Muscle of arm (tissue), 1 donor: ENCODE measurements at regions not wholly inside any gene's neighbourhood (a gene's known extent, or its start where the extent isn't known, plus 50 kb on each side); places are given as distances from the start of the nearest gene placed in this dataset.
"Not testable (repeated sequence)": the region's sequence is repeated elsewhere in the genome, so short reads cannot be mapped to it uniquely, and the experiment has no call there.

ENCODE experiments used
- DNase-seq: peaks from one replicate; pipeline ENCODE4 v3.0.0-alpha.2; 2013

GRCh38 chr11:38582151-38582550, 1984.1 kb upstream of the RAG2 start:
- DNase-seq: no peak

- no peak for DNase-seq
Observed at GRCh38 chr11:38577769-38578168, 1979.7 kb upstream of the RAG2 start.

GRCh38 chr11:38562562-38562961, 1964.5 kb upstream of the RAG2 start:
- DNase-seq: no peak

DNA sequence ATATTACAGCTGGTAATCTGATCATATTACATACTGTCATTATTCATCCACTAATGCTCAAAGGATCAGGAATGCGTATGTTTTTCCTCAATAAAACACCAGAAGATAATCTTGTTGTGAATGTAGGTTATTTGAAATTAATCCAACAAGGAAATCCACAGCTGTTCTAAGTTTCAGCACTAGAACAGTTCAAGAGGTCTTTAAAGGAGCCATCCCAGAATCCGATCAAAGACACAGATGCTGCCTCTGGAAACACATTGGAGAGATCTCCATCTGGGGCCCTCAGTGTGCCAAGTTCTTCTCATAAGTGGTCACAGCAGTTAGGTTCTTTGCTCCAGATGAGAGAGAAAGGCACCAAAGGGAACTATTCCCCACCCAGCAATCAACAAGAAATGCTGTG, 1955.1 kb upstream of the RAG2 start:
- DNase-seq: peak; percentile 42

DNA sequence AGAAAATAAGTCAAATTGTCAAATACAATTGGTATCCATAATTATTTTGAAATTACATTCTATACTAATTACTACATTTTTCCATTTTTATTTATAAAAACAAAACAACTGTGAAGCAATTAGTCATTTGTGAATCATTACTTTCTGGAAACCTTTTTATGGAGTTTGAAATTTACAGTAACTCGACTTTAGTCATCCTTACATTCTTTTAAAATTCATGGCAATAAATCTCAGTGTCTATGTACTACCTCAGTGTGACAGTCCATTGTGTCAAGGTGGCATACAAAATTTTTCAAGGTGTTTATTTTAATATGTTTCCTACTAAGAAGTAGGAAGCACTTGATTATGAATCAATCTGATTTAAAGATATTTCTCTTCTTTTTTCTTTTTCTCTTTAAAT, 1949.4 kb upstream of the RAG2 start:
- no peak for DNase-seq

GRCh38 chr11:38543986-38544385, 1946.0 kb upstream of the RAG2 start:
- no peak for DNase-seq

- no peak for DNase-seq
Observed at GRCh38 chr11:38543311-38543710, 1945.3 kb upstream of the RAG2 start.

DNA sequence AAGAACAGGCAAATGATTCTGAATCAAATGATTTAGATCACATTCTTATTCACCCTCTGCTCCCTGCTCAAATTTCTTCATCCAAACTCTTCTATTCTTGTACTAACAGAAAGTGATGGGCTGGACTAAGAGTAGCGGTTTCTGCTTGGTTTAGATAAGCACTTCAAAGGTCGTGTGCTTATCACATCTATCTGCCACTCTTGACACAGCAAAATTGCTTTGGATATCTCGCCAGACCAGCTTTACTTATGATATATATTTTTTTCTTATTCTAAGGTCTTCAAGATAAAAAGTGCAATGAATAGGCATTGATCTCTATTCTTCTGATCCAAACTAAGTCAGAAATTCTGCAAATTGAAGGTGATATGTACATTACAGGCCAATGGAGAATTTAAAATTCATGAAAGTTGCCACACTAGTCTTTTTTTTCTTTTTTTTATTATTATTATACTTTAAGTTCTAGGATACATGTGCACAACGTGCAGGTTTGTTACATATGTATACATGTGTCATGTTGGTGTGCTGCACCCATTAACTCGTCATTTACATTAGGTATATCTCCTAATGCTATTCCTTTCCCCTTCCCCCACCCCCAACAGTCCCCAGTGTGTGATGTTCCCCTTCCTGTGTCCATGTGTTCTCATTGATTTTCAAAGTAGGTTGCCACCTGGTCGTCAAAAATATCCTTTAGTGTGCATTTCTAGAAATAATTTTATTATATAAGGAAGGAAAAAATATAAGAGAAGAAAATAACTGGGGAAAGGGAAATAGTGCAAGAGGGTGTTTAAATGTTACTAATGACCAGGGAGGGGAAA, 1941.0 kb upstream of the RAG2 start:
- no peak for DNase-seq

GRCh38 chr11:38530226-38530625, 1932.2 kb upstream of the RAG2 start:
- no peak for DNase-seq

DNA sequence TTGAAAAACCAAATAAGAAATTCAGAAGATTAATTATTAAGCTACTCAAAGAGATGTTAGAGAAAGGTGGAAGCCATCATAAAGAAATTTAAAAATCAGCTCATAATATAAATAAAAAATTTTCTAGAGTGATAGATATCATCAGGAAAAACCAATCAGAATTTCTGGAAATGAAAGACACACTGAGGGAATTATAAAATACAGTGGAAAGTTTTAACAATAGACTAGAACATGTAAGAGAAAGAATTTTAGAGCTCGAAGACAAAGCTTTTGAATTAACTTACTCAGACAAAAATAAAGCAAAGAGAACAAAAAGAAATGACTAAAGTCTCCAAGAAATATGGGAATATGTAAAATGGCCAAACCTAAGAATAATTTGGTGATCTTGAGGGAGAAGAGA, 1926.9 kb upstream of the RAG2 start:
- no peak for DNase-seq

GRCh38 chr11:38517991-38518390, 1920.0 kb upstream of the RAG2 start:
- DNase-seq: no peak

DNA sequence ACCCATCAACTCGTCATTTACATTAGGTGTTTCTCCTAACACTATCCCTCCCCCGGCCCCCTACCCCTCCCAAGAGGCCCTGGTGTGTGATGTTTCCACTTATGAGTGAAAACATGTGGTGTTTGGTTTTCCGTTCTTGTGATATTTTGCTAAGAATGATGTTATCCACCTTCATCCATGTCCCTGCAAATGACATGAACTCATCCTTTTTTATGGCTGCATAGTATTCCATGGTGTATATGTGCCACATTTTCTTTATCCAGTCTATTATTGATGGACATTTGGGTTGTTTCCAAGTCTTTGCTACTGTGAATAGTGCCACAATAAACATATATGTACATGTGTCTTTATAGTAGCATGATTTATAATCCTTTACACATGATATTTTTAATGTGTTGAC, 1914.8 kb upstream of the RAG2 start:
- DNase-seq: not testable (repeated sequence)

- no peak for DNase-seq
Observed at GRCh38 chr11:38510041-38510440, 1912.0 kb upstream of the RAG2 start.

DNA sequence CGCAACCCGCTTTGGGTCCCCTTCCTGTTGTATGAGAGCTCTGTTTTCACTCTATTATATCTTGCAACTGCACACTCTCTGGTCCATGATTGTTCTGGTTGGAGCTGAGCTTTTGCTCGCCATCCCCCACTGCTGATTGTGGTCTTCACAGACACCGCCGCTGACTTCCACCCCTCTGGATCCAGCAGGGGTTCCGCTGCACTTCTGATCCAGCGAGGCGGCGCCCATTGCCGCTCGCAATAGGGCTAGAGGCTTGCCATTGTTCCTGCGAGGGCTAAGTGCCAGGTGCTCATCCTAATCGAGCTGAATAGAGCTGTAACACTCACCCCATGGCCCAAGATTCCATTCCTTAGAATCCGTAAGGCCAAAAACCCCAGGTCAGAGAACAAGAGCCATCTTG, 1905.8 kb upstream of the RAG2 start:
- DNase-seq: no peak

- DNase-seq: no peak
Observed at GRCh38 chr11:38498721-38499120, 1900.7 kb upstream of the RAG2 start.

DNA sequence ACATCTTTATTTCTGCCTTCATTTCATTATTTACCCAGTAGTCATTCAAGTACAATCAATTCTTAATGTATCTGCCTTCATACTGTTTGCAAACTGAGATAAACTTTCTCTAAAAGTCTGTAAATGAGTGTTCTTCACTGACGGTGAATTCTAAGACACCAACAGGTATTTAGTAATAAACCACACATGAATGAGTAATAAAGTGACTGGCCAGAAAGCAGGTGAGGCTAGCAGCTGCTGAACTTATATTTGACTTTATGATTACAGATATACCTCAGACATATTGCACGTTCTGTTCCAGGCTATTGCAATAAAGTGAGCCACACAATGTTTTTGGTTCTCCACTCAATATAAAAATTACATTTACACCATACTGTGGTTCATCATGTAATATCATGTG, 1894.0 kb upstream of the RAG2 start:
- no peak for DNase-seq

DNA sequence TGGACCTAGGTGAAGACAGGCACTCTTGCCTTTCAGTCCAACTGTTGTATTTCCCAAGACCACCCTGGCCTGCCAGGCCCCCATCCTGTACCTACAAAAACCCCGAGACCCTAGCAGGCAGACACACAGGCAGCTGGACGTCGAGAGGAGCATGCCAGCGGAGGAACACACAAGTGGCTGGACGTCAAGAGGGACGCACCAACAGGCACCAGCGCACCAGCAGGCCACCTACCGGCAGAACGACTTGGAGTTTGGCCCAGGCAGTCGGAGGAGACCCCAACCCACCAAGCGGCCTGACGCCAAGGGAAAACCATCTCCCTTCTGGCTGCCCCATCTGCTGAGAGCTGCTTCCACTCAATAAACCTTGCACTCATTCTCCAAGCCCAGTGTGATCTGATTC, 1883.4 kb upstream of the RAG2 start:
- DNase-seq: no peak

GRCh38 chr11:38476808-38477575, 1879.0 kb upstream of the RAG2 start:
- DNase-seq: no peak

DNA sequence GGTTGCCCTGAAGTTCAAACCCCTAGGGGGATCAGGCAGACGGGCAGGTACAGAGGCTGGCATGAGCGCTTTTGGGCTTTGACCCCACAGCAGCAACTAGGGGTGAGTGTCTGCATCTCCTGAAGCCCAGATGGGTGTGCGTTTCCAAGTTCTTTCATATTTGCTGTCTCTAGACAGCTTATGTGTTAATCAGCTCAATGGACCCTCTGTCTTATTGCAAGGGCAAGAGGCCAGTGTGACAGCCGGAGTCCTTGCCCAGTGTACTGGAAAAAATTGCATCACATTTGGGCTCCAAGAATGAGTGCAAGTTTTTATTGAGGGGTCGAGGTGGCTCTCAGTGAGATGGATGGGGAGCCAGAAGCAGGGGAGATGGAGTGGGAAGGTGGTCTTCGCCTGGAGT, 1863.7 kb upstream of the RAG2 start:
- DNase-seq: no peak

GRCh38 chr11:38460896-38461295, 1862.9 kb upstream of the RAG2 start:
- peak; percentile 59 for DNase-seq

DNA sequence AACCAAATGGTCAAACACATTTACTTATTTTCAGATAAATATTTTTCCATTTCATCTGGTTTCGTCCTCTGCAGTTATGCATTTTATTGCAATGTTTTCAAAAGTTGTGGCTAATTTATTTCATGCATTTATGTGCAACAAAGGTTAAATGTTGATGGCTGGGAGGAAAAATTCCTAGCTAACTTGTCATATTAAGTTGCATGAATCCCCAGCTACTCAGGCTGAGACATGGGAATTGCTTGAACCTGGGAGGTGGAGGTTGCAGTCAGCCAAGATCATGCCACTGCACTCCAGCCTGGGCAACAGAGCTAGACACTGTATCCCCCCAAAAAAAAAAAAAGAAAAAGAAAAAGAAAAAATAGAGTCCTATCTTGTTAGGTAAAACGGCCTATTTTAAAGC, 1862.4 kb upstream of the RAG2 start:
- no peak for DNase-seq

DNA sequence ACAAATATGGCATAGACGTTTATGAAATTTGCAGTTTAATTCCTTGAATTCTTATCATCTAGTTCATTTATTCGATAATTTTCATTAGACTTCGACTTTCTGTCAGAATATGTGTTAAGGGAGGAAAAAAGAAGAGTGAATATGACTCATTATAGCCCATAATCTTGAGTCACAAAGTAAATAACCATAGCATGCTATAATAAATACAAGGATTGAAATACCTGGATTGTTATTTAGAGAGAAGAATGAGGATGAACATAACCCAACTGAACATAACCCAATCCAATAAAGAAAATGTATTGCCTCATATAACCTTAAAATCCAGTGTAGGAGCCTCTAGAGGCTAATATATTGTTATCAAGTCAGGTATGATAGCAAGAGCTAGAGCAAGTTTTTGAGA, 1858.3 kb upstream of the RAG2 start:
- no peak for DNase-seq

DNA sequence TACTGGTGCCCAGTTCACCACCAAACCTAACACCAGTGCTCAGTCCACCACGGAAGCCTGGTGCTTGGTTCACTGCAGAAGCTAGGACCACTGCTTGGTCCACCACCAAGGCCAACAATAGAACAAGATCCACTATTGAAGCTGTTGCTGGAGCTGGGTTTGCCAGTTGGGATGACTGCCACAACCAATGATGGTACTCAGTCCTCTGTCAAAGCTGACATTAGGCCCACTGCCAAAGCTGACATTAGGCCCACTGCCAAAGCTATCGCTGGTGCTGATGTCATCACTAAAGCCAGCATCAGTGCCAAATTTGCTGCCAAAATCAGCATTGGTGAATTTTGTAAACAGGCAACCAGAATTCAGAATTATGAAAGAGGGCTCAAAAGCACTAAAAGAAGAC, 1850.2 kb upstream of the RAG2 start:
- DNase-seq: no peak

DNA sequence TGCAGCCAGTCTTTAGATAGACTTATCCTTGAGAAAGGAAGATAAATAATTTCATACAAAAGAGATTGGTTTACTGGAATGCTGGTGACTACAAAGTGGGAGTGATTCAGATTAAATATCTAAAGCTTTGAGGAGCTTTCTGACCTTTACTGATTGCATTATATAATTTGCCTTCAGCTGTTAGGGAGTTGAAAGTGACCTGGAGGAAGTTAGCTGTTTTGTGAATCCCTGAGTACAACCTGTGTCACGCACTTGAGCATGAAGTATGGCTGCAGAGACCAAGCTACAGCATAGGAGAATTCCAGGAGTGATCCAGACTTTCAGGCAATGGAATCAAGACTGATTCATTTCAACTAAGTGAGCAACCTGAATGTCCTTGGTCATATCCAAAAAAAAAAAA, 1848.3 kb upstream of the RAG2 start:
- no peak for DNase-seq
